ENCODE measurements at regions not wholly inside any gene's neighbourhood (a gene's known extent, or its start where the extent isn't known, plus 50 kb on each side); places are given as distances from the start of the nearest gene placed in this dataset.
"Not testable (repeated sequence)": the region's sequence is repeated elsewhere in the genome, so short reads cannot be mapped to it uniquely, and the experiment has no call there.

DNA sequence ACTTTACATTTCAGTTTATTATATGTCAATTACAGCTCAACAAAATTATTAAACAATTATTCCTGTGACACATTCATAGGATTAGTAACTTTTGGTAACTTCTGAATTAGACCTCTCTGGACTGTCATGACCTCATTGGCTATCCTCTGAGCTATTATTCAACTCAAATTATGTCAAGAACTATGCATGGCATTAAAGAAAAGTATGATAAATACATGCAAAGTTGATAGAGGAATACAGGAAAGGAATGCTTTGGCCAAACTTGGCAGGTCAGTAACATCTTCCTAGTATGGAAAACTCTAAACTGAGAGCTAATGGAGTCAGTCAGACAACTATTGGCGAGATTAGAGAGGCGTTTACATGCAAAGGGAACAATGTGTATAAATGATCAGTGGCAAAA, 158.4 kb downstream of the DUSP10 start:
- Mint-ChIP-seq H3K4me3 (no peak overlapping the region), H3K9me3 (no peaks in the 10 kb centered on the region), H3K27me3 (no peaks in the 10 kb centered on the region), H3K27ac (no peak overlapping the region), H3K36me3 (no peaks in the 10 kb centered on the region), H3K4me1 (no peaks in the 10 kb centered on the region)

DNA sequence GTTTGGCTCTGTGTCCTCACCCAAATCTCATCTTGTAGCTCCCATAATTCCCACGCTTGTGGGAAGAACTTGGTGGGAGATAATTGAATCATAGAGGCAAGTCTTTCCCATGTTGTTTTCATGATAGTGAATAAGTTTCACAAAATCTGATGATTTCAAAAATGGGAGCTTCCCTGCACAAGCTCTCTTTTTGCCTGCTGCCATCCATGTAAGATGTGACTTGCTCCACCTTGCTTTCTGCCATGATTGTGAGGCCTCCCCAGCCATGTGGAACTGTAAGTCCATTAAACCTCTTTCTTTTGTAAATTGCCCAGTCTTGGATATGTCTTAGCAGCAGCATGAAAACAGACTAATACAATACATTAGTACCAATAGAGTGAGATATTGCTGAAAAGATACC, 154.9 kb downstream of the DUSP10 start:
- not testable (repeated sequence) for H3K4me1 Mint-ChIP-seq, H3K27me3 Mint-ChIP-seq, H3K36me3 Mint-ChIP-seq, H3K27ac Mint-ChIP-seq, H3K9me3 Mint-ChIP-seq, H3K4me3 Mint-ChIP-seq

DNA sequence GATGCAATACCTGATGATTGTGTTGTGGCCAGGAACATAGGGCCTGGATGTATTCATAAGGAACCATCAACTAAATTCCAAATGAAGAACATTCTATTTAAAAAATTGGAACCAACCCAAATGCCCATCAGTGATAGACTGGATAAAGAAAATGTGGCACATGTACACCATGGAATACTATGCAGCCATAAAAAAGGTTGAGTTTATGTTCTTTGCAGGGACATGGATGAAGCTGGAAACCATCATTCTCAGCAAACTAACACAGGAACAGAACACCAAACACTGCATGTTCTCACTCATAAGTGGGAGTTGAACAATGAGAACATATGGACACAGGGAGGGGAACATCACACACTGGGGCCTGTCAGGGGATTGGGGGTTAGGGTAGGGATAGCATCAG, 150.6 kb downstream of the DUSP10 start:
- not testable (repeated sequence) for H3K27me3 Mint-ChIP-seq, H3K9me3 Mint-ChIP-seq, H3K4me1 Mint-ChIP-seq, H3K4me3 Mint-ChIP-seq, H3K27ac Mint-ChIP-seq, H3K36me3 Mint-ChIP-seq

DNA sequence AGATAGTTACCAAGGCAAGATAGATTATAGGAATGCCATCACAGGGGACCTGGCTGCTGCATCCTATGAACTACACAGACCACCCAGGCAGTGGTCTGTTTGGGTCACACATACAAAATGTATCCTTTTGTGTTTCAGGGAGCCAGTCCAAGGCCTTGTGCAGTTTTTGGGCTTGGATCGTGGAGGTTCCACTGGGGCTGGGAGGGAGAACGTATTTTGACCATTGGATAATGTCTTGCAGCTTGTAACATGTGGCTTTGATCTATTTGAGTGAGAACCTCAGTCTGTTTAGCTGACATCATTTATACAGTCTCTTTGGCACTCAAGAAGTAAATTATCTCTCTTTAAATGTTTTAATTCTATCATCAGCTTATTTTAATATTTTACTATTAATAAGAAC, 147.3 kb downstream of the DUSP10 start:
- H3K4me1 Mint-ChIP-seq: no peaks in the 10 kb centered on the region
- no peak overlapping the region for H3K4me3 Mint-ChIP-seq
- no peaks in the 10 kb centered on the region for H3K9me3 Mint-ChIP-seq
- H3K36me3 Mint-ChIP-seq: no peaks in the 10 kb centered on the region
- H3K27ac Mint-ChIP-seq: no peak overlapping the region
- H3K27me3 Mint-ChIP-seq: no peaks in the 10 kb centered on the region

DNA sequence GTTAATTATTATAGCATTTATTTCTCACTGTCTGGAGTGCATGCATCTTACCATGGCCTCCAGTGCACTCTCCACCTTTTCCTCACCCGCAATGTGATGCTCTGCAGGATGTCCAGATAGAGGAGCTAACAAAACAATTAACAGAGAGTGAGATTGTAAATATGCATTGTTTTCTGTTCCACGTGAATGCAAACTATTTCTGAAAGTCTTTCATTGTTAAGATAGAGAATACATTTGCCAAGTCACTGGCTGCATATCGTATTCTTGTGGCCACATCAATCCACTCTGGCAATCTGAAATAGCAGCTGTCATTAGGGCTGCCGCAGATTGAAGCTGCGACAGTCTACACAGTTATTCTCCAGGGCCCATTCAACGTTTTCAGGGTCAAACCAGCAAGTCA, 143.8 kb downstream of the DUSP10 start:
- Mint-ChIP-seq H3K27ac (no peak overlapping the region), H3K4me1 (no peaks in the 10 kb centered on the region), H3K36me3 (no peaks in the 10 kb centered on the region), H3K4me3 (no peak overlapping the region), H3K9me3 (no peaks in the 10 kb centered on the region), H3K27me3 (no peaks in the 10 kb centered on the region)

DNA sequence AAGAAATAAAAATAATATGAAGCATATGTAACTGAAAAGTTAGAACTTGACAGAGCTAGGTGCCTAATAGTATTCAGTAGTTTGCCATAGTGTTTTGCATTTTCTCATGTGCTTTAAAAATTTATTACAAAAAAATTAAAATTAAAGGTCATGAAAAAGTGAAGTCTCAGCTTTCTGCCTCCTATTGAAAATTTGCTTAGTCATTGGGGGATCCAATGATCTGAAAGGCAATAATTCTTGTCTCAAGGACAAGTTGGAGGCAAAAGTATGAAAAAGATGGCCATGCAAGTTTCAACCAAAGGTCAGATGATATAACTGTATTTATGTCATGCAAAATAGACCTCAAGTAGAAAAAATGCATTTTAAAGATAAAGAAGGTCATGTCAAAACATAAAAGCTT, 140.7 kb downstream of the DUSP10 start:
- Mint-ChIP-seq H3K36me3 (no peaks in the 10 kb centered on the region), H3K27me3 (no peaks in the 10 kb centered on the region), H3K9me3 (no peaks in the 10 kb centered on the region), H3K4me1 (no peaks in the 10 kb centered on the region), H3K27ac (no peak overlapping the region), H3K4me3 (no peak overlapping the region)

DNA sequence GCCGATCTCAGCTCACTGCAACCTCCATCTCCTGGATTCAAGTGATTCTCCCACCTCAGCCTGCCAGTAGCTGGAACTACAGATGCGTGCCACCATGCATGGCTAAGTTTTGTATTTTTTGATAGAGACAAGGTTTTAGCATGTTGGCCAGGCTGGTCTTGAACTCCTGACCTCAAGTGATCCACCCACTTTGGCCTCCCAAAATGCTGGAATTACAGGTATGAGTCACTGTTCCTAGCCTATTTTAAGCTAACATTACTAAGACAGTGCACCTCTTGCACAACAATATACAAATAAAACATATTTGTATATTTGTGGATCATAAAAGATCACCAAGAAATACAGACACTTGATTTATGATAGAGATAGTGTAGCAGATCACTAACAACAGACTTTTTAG, 139.1 kb downstream of the DUSP10 start:
- Mint-ChIP-seq H3K27me3 (no peaks in the 10 kb centered on the region), H3K4me3 (no peak overlapping the region), H3K9me3 (no peaks in the 10 kb centered on the region), H3K27ac (no peak overlapping the region), H3K4me1 (no peaks in the 10 kb centered on the region), H3K36me3 (no peaks in the 10 kb centered on the region)

DNA sequence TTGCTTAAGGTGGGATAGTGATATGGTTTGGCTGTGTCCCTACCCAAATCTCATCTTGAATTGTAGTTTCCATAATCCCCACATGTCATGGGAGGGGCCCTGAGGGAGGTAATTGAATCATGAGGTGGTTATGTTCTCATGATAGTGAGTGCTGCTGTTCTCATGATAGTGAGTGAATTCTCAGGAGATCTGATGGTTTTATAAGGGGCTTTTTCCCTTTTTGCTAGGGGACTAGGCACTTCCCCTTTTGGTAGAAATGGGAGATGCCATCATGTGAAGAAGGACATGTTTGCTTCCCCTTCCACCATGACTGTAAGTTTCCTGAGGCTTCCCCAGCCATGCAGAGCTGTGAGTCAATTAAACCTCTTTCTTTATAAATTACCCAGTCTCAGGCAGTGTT, 137.5 kb downstream of the DUSP10 start:
- not testable (repeated sequence) for H3K36me3 Mint-ChIP-seq

DNA sequence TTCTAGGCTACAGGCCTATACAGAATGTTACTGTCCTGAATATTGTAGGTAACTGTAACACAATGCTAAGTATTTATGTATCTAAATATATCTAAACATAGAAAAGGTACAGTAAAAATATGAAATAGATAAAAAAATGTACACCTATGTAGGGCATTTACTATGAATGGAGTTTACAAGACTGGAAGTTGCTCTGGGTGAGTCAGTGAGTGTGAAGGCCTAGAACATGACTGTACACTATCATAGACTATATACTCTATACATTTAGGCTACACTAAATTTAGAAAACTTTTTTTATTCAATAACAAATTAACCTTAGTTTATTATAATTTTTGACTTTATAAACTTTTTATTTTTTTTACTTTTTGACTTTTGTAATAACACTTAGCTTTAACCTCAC, 136.9 kb downstream of the DUSP10 start:
- no peaks in the 10 kb centered on the region for H3K36me3 Mint-ChIP-seq
- H3K27ac Mint-ChIP-seq: no peak overlapping the region
- H3K4me3 Mint-ChIP-seq: no peak overlapping the region
- no peaks in the 10 kb centered on the region for H3K4me1 Mint-ChIP-seq
- no peaks in the 10 kb centered on the region for H3K27me3 Mint-ChIP-seq
- no peaks in the 10 kb centered on the region for H3K9me3 Mint-ChIP-seq

More for the DNA sequence above, 137.5 kb downstream of the DUSP10 start:
- H3K4me3 Mint-ChIP-seq, H3K27ac Mint-ChIP-seq, H3K9me3 Mint-ChIP-seq, H3K27me3 Mint-ChIP-seq, H3K4me1 Mint-ChIP-seq: not testable (repeated sequence)

DNA sequence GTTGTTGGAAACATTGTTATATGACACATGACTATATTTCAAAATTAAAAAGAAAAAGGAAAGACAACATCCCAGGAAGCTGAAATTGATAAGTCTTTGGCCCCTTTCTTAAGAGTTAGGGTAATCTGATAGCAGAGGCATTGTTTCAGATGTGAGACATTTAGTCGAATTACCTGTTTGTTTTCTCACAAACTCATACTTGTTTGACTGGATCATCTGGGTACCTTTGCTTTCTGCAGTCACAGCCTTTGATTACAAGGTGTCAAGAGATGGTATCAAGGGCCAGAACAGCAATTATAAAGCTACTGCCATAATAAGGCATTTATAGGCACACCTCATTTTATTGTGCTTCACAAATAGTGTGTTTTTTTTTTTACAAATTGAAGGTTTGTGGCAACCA, 136.3 kb downstream of the DUSP10 start:
- no peaks in the 10 kb centered on the region for H3K36me3 Mint-ChIP-seq
- H3K27ac Mint-ChIP-seq: no peak overlapping the region
- no peak overlapping the region for H3K4me3 Mint-ChIP-seq
- no peaks in the 10 kb centered on the region for H3K27me3 Mint-ChIP-seq
- no peaks in the 10 kb centered on the region for H3K4me1 Mint-ChIP-seq
- H3K9me3 Mint-ChIP-seq: no peaks in the 10 kb centered on the region

DNA sequence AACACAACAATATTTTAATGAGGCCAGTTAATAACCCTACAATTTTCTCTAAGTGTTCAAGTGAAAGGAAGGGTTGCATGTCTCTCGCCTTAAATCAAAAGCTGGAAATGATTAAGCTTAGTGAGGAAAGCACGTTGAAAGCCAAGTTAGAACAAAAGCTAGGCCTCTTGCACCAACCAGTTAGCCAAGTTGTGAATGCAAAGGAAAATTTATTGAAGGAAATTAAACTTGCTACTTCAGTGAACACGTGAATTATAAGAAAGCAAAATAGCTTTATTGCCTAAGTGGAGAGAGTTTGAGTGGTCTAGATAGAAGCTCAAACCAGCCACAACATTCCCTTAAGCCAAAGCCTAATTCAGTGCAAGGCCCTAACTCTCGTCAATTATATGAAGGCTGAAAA, 135.6 kb downstream of the DUSP10 start:
- no peak overlapping the region for H3K27ac Mint-ChIP-seq
- no peaks in the 10 kb centered on the region for H3K9me3 Mint-ChIP-seq
- H3K27me3 Mint-ChIP-seq: no peaks in the 10 kb centered on the region
- H3K4me3 Mint-ChIP-seq: no peak overlapping the region
- no peaks in the 10 kb centered on the region for H3K4me1 Mint-ChIP-seq
- no peaks in the 10 kb centered on the region for H3K36me3 Mint-ChIP-seq

DNA sequence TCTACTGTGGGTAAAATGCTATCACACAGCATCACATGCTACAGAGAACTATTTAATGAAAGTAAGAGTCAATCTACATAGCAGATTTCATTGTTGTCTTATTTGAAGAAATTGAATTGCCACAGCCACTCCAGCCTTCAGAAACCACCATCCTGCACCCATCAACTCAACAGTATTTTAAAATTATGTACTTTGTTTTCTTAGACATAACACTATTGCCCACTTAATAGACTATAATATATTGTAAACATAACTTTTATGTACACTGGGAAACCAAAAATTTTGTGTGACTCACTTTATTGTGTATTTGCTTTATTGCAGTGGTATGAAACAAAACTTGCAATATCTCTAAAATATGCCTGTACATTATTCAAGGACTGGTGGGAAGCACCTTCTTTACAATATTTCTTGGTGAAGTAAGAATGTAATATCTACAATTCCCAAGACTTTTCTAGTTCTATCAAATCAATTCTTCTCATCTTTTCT, 133.0 kb downstream of the DUSP10 start:
- no peak overlapping the region for H3K27ac Mint-ChIP-seq
- no peaks in the 10 kb centered on the region for H3K27me3 Mint-ChIP-seq
- no peaks in the 10 kb centered on the region for H3K36me3 Mint-ChIP-seq
- no peaks in the 10 kb centered on the region for H3K9me3 Mint-ChIP-seq
- H3K4me3 Mint-ChIP-seq: no peak overlapping the region
- no peaks in the 10 kb centered on the region for H3K4me1 Mint-ChIP-seq

DNA sequence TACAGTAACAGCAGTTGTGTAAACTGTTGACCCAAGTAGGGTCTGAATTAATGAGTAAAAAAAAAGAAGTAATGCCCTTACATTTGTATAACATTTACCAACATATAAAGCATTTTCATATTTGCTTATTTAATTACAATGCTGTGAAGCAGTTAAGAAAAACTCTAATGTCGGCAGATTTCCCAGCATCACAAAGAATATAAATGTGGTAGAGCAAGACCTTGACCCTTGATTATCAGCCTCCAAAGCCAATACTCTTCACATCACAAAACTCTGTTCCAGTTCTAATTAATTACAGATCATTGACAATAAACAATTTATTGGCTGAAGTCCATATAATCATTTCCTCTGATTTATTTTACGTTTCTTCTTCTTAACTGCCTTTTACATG, 130.2 kb downstream of the DUSP10 start:
- H3K9me3 Mint-ChIP-seq: no peaks in the 10 kb centered on the region
- no peak overlapping the region for H3K4me3 Mint-ChIP-seq
- no peak overlapping the region for H3K27ac Mint-ChIP-seq
- no peaks in the 10 kb centered on the region for H3K36me3 Mint-ChIP-seq
- H3K4me1 Mint-ChIP-seq: no peaks in the 10 kb centered on the region
- H3K27me3 Mint-ChIP-seq: no peaks in the 10 kb centered on the region

DNA sequence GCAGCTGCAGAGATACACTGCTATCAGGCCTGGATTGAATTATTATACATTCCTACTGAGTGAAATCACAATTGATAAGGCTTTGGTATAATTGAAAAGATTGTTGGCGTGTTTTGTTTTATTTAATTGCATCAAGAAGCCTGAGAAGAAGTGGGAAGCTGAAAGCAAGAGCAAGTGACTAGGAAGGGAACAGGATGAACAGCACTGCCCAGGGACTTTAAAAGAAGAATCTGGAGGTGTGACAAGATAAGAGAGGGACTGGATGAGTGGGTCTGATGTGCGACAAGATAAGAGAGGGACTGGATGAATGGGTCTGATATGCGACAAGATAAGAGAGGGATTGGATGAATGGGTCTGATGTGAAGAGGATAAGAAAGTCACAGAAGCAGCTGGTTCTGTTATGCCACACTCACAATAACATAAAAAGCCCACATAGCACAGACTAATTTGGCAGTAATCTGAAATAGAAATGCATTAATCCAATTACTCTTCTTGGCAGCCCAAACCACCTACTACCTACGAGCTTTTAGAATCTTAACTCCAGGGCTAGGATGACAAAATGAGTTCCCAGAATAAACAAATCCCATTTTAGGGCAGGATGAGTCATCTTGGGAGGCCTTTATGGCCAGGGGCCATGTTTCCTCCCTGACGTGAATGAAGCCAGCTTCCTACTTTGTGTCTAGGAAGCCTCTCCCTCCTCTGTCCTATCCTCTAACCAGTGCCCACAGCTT, 129.7 kb downstream of the DUSP10 start:
- Mint-ChIP-seq H3K4me1 (no peaks in the 10 kb centered on the region), H3K36me3 (no peaks in the 10 kb centered on the region), H3K27me3 (no peaks in the 10 kb centered on the region), H3K9me3 (no peaks in the 10 kb centered on the region), H3K4me3 (no peak overlapping the region), H3K27ac (no peak overlapping the region)

DNA sequence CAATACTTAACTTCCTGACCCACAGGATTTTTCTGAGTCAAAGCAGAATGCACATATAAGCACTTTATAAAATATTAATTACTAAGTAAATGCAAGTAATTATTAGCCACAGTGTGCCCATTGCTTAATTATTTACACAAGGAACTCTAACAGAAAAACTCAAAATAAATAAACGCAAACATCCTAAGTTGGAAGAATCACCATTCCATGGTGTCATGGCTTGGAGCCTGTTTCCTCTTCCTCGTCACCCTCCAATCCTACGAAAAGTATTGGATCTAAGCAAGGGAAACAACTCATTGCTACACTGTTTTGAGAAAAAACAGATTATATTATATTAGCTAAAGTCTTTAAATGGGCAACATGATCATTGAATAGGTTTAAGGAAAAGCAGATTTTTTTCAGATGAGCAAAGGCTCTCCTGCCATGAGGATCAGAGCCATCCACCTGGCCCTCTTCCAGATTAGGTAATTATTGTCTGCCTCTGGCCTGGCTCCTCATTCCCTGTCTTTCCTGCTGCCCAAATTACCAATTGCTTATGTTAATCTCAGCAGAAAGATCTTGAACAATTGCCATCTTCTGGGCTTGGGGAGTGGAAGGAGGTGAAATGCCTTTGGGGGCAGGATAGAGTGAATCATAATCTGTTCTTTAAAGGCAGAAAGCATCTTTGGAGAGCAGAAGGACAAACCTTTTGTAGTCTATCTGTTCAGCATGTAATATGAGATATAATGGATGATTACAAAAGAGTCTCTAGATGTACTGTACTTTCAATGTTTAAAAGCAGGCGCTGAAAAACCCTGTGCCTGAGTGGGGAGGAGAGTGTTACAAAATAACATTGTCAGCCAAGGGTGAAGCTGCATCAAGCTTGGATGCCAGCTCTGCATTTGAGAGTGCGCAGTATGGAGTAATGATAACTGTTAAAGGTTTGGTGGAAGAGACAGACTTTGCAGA, 121.2 kb downstream of the DUSP10 start:
- H3K27me3 Mint-ChIP-seq: no peaks in the 10 kb centered on the region
- no peak overlapping the region for H3K27ac Mint-ChIP-seq
- no peaks in the 10 kb centered on the region for H3K36me3 Mint-ChIP-seq
- no peaks in the 10 kb centered on the region for H3K4me1 Mint-ChIP-seq
- H3K9me3 Mint-ChIP-seq: no peaks in the 10 kb centered on the region
- no peak overlapping the region for H3K4me3 Mint-ChIP-seq

DNA sequence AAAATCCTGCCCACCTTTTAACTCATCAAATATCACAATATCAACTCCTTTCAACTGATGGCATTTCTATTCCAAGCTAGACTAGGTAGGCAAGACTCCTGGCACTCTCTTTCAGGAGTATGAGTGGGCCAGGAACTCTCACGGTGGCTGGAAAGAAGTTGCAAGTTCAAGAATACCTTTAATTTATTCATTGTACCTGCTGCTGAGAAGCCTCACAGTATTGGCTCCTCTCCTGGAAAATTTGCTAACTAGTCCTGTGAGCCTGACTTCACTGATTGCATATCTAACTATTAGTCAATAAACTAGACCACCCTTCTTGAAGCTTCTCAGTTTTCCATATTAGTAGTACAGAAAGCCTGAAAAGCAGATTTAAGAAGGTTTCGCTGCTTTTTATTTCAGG, 120.2 kb downstream of the DUSP10 start:
- H3K27ac Mint-ChIP-seq: no peak overlapping the region
- no peaks in the 10 kb centered on the region for H3K4me1 Mint-ChIP-seq
- no peaks in the 10 kb centered on the region for H3K36me3 Mint-ChIP-seq
- H3K4me3 Mint-ChIP-seq: no peak overlapping the region
- no peaks in the 10 kb centered on the region for H3K27me3 Mint-ChIP-seq
- no peaks in the 10 kb centered on the region for H3K9me3 Mint-ChIP-seq

Data from activated naive CD4-positive, alpha-beta T cell treated with anti-CD3 and anti-CD28 coated beads, Interleukin-2, amount 50 U/mL, for 24 hours (primary cell).